GM19438 (cell line): ENCODE measurements at regions not wholly inside any gene's neighbourhood (a gene's known extent, or its start where the extent isn't known, plus 50 kb on each side); places are given as distances from the start of the nearest gene placed in this dataset.
A peak's percentile ranks its signal among the peaks of the same experiment; 100 is the strongest.
"Not testable (repeated sequence)": the region's sequence is repeated elsewhere in the genome, so short reads cannot be mapped to it uniquely, and the experiment has no call there.

ENCODE experiments used
- ATAC-seq: cut with Tn5 transposase; IDR thresholded peaks from one replicate; pipeline ENCODE4 v1.9.1; 2021; ENCODE audit warnings: low read depth; ENCODE audit not compliant: unreplicated experiment

- no peak for ATAC-seq
These were observed 60.2 kb downstream of the LSMEM1 start for GRCh38 chr7:112540839-112541577.

GRCh38 chr7:112546723-112547513 is 66.1 kb downstream of the LSMEM1 start:
- no peak for ATAC-seq

DNA sequence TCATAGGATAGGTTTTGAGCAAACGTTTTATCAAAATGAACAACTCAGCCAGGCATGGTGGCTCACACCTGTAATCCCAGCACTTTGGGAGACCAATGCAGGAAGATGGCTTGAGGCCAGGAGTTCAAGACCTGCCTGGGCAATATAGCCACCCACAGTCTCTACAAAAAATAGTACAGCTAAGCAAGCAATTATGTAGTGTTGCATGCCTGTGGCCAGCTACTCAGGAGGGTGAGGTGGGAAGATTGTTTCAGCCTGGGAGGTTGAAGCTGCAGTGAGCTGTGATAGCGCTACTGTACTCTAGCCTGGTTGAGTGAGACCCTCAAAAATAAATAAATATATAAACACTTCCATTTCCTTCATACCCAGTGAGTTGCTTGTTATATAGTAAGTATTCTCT is 67.1 kb downstream of the LSMEM1 start:
- ATAC-seq = no peak

- ATAC-seq = peak; percentile 94
These were observed 69.8 kb downstream of the LSMEM1 start for GRCh38 chr7:112550468-112551060.

DNA sequence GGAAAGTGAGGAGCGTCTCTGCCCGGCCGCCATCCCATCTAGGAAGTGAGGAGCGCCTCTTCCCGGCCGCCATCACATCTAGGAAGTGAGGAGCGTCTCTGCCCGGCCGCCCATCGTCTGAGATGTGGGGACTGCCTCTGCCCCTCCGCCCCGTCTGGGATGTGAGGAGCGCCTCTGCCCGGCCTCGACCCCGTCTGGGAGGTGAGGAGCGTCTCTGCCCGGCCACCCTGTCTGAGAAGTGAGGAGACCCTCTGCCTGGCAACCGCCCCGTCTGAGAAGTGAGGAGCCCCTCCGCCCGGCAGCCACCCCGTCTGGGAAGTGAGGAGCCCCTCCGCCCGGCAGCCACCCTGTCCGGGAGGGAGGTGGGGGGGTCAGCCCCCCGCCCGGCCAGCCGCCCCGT is 70.7 kb downstream of the LSMEM1 start:
- not testable (repeated sequence) for ATAC-seq

- no peak for ATAC-seq
These were observed 73.8 kb downstream of the LSMEM1 start for GRCh38 chr7:112554591-112554990.

GRCh38 chr7:112556633-112557032 is 75.8 kb downstream of the LSMEM1 start:
- ATAC-seq = peak; percentile 65

GRCh38 chr7:112566442-112567324 is 85.9 kb downstream of the LSMEM1 start:
- no peak for ATAC-seq

- no peak for ATAC-seq
These were observed 86.6 kb downstream of the LSMEM1 start for GRCh38 chr7:112567388-112567787.

DNA sequence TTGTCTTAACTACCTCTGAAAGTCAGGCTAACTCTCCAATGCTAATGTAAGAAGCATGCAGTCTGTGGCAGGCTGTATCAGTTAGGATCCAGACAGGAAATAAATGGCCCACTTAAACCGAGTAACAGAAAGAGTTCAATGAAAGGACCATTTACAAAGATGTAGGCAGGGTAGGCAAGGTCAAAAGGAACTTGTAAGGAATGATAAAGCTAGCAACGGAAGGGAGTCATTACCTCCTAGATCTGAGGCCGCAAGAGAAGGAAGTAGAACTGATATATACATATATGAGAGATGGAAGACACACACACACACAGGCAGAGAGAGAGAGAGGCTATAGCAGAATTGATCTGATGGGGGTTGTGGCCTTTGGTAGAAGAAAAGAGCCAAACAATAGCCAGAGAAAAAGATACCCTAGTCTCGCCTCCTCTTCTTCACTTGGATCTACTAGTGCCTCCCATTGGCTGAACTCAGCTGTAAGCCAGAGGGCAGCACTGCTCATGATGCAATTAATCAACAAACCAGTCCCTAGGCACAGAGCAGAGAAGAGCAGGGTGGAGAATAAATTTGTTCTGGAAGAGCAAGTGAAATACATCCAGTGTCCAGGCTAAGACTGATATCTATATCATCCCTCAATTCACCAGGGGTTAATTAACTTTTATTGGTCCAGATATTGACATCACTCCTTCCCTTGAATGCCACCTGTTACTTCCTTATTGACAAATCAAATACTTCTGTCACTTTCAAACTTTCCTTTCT is 91.2 kb downstream of the LSMEM1 start:
- no peak for ATAC-seq

GRCh38 chr7:112572669-112573301 is 92.0 kb downstream of the LSMEM1 start:
- no peak for ATAC-seq

DNA sequence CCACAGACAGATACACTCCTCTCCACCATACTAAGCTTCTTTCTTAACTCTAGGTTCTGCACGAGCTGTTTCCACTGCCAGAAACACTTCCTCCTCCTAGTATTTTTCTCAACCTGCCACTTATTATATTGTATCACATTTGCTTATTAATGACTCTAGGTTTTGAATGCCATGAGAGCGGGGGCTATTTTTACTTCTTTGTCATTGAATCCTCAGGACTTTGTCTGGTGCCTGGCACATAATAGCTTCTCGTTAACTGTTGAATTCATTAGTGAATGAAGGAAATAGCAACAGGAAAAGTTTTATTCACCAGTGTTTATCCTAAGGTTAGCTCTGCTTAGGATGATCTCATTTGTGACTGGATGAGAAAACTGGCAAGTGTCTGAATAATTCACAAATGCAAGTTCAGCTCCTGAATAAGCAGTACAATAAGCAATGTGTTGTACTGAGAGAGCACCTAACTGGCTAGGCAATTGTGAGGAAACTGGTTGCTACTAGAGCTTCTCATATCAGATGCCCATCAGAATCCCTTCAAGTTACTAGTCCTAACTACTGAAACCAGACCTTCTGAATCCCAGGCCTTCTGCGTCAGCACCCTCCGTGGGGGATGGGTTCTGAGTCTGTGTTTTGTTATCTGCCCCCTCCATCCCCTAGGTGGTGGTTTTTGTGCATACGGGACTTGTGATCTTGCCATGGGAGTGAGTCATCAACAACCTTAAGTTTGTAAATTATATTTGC is 92.7 kb downstream of the LSMEM1 start:
- no peak for ATAC-seq

GRCh38 chr7:112575864-112576263 is 95.1 kb downstream of the LSMEM1 start:
- no peak for ATAC-seq

DNA sequence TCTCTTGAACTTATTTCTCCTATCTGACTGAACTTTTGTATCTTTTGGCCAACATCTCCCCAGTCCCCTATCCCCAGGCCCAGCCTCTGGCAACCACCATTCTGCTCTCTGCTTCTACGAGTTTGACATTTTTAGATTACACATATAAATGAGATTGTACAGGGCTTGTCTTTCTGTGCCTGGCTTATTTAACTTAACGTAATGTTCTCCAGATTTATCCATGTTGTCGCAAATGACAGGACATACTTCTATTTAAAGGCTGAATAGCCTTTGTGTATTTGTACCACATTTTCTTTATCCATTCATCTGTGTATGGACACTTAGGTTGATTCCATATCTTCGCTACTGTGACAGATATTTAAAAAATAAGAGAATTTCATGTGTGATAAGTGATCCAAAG is 98.6 kb downstream of the LSMEM1 start:
- no peak for ATAC-seq

DNA sequence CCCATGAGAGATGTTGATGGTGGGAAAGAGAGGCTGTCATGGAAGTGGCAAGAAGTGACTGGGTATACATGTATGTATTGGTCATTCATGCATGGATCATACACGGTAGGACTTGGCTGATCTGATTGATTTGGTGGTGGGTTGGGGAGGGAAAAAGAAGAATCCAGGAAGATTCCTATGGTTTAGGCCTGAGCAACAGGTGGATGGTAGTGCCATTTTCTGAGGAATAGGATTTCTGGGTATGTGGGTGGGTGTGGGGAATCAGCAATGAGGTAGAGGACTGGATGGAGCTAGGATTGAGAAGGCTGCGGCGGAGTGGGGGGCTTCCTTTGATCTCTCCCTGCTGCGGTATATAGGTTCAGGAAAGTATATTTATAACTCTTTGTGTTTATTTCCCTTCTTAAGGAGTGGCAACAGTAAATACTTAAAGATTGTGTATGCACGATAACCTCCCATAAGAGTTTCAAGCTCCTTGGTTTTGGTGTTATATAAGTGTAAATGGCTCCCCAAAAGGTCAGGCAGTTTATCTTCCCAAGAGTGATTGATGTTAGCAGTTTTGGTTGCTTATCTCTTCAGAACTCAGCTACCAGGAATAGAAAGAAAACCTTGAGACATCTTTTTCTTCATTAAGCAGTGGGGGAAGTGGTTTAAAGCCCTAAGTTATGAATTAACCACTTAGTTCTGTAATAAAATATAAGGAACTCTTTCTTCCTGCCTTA is 100.1 kb downstream of the LSMEM1 start:
- no peak for ATAC-seq

DNA sequence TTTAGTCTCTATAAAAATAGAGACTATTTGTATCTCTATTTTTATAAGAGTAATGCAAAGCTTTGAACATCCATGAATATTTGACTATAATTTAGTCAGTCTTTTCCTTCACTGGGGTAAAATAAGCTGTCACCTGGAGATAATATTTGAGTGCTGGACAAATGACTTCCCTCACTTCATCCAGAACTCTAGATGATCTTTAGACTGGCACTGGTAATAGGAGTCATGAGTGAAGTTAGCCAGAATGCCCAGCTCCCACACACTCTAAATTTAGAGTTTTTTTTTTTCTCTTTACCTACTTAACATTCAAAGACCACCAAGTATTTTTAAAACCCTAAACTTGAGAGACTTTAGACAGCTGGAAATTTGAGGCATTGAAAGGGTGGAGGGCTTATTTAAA is 100.7 kb downstream of the LSMEM1 start:
- ATAC-seq = no peak

DNA sequence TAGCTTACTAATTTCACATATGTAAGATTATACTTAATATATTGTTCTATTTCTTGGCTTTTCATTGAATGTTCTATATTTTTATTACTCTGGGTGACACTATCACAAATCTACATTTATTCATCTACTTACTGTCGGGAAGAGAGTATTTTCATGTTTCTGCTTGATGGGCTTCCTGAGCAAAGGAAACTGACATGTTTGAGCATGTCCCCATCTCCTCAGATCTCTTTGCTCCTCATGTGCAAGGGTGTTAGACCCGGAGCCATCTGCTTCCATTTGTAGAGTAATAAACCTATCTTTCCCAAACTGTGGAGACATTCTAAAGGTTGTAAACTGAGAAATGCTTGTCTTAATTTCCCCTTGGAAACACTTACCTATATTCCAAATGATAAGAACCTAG is 103.5 kb downstream of the LSMEM1 start:
- ATAC-seq = no peak

DNA sequence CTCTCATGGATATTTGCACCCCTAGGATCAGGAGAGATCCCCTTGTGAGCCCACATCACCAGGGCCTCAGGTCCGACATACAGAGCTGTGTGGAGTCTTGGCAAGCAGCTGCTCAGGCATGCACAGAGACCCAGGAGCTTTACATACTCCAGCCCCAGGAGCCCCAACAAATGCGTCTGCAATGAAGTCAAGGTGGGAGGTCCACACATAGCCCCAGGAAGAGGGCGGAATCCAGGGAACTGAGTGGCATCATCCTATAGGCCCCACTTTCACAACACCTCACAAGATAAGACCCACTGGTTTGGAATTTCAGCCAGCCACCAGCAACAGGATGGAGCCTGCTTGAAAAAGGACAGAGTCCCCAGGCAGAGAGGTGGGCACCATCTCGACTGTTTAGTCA is 106.7 kb downstream of the LSMEM1 start:
- no peak for ATAC-seq
